Neural progenitor cell (in vitro differentiated cells): ENCODE measurements at regions not wholly inside any gene's neighbourhood (a gene's known extent, or its start where the extent isn't known, plus 50 kb on each side); places are given as distances from the start of the nearest gene placed in this dataset.

Source experiments
- DNase-seq: peaks from one replicate; pipeline ENCODE4 v3.0.0-alpha.2; 2016; ENCODE audit warnings: low spot score
- H2AFZ ChIP-seq: fragments of 200-600 bp; sonication (generic); replicated peaks from 2 replicates; pipeline ENCODE4 v1.6.1; 2016; ENCODE audit warnings: antibody characterized with exemption
- H3F3A ChIP-seq: fragments of 200-600 bp; sonication (generic); 2 replicates; pipeline ENCODE4 v1.6.1; 2016; ENCODE audit warnings: antibody characterized with exemption, low read depth
- H3K27ac ChIP-seq: fragments of 200-600 bp; sonication (generic); 2 replicates; pipeline ENCODE4 v1.5.1; 2016; ENCODE audit warnings: mild to moderate bottlenecking
- H3K27me3 ChIP-seq: fragments of 200-600 bp; sonication (generic); 2 replicates; pipeline ENCODE4 v1.6.1; 2016; ENCODE audit warnings: mild to moderate bottlenecking, moderate library complexity
- H3K36me3 ChIP-seq: fragments of 200-600 bp; sonication (generic); 2 replicates; pipeline ENCODE4 v1.5.1; 2016
- H3K4me1 ChIP-seq: fragments of 200-600 bp; sonication (generic); 2 replicates; pipeline ENCODE4 v1.6.1; 2016; ENCODE audit warnings: mixed run types
- H3K4me2 ChIP-seq: fragments of 200-600 bp; sonication (generic); 2 replicates; pipeline ENCODE4 v1.6.1; 2016
- H3K4me3 ChIP-seq: fragments of 200-600 bp; sonication (generic); 2 replicates; pipeline ENCODE4 v1.5.1; 2016
- H3K79me2 ChIP-seq: fragments of 200-600 bp; sonication (generic); 2 replicates; pipeline ENCODE4 v1.6.1; 2016; ENCODE audit warnings: low read depth
- H3K9ac ChIP-seq: fragments of 200-600 bp; sonication (generic); 2 replicates; pipeline ENCODE4 v1.6.1; 2016
- H3K9me3 ChIP-seq: fragments of 200-600 bp; sonication (generic); 2 replicates; pipeline ENCODE4 v1.5.1; 2016; ENCODE audit warnings: low read depth
- H4K20me1 ChIP-seq: fragments of 200-600 bp; sonication (generic); 2 replicates; pipeline ENCODE4 v1.6.1; 2016; ENCODE audit warnings: low read depth
- H3K27ac Mint-ChIP-seq: 3 replicates; pipeline ENCODE4 v1.8.0; 2021; ENCODE audit warnings: mixed read lengths
- H3K27me3 Mint-ChIP-seq: 2 replicates; pipeline ENCODE4 v1.8.0; 2022; ENCODE audit warnings: low read depth, mild to moderate bottlenecking, inconsistent platforms, moderate library complexity, mixed read lengths; ENCODE audit not compliant: insufficient read depth
- H3K36me3 Mint-ChIP-seq: 3 replicates; pipeline ENCODE4 v1.8.0; 2021; ENCODE audit warnings: mixed read lengths
- H3K4me1 Mint-ChIP-seq: 3 replicates; pipeline ENCODE4 v1.8.0; 2021; ENCODE audit warnings: mixed read lengths
- H3K4me3 Mint-ChIP-seq: 3 replicates; pipeline ENCODE4 v1.8.0; 2021; ENCODE audit warnings: mild to moderate bottlenecking, moderate library complexity, mixed read lengths
- H3K9me3 Mint-ChIP-seq: 3 replicates; pipeline ENCODE4 v1.8.0; 2020; ENCODE audit warnings: mixed read lengths
- CTCF ChIP-seq: fragments of 200-600 bp; sonication (generic); IDR thresholded peaks from 2 replicates; pipeline ENCODE4 v1.5.1; 2017; ENCODE audit warnings: antibody characterized with exemption, mild to moderate bottlenecking
- EZH2 ChIP-seq: fragments of 200-600 bp; sonication (generic); IDR thresholded peaks from 2 replicates; pipeline ENCODE4 v1.6.1; 2017; ENCODE audit warnings: antibody characterized with exemption, mild to moderate bottlenecking, moderate library complexity
- EZH2phosphoT487 ChIP-seq: fragments of 200-600 bp; sonication (generic); IDR thresholded peaks from 2 replicates; pipeline ENCODE4 v1.6.1; 2017; ENCODE audit warnings: antibody characterized with exemption

GRCh38 chr12:58452546-58452945 is 467.8 kb downstream of the LRIG3 start:
- H3K27me3 Mint-ChIP-seq = no peaks in the 10 kb centered on the region
- no peaks in the 10 kb centered on the region for H3K36me3 Mint-ChIP-seq
- Histone ChIP-seq H3K27ac (no peak overlapping the region), H3K4me1 (peaks cover 8% of the 10 kb centered on the region), H3K9ac (no peak overlapping the region), H3K4me3 (no peak overlapping the region), H3K36me3 (no peaks in the 10 kb centered on the region), H3K9me3 (no peaks in the 10 kb centered on the region), H4K20me1 (no peaks in the 10 kb centered on the region), H2AFZ (no peak overlapping the region), H3F3A (no peaks in the 10 kb centered on the region), H3K4me2 (no peak overlapping the region), H3K79me2 (no peaks in the 10 kb centered on the region), H3K27me3 (no peaks in the 10 kb centered on the region)
- no peaks in the 10 kb centered on the region for H3K4me1 Mint-ChIP-seq
- H3K4me3 Mint-ChIP-seq = no peak overlapping the region
- no peak overlapping the region for H3K27ac Mint-ChIP-seq
- TF ChIP-seq CTCF = no peak
- TF ChIP-seq EZH2 = no peak
- no peak for TF ChIP-seq EZH2phosphoT487
- DNase-seq = no peak
- H3K9me3 Mint-ChIP-seq = no peaks in the 10 kb centered on the region

GRCh38 chr12:58453306-58453705 is 467.0 kb downstream of the LRIG3 start:
- Histone ChIP-seq H2AFZ (no peak overlapping the region), H3K4me3 (no peak overlapping the region), H3K9ac (no peak overlapping the region), H3K27me3 (no peaks in the 10 kb centered on the region), H3K27ac (no peak overlapping the region), H3K4me2 (no peak overlapping the region), H4K20me1 (no peaks in the 10 kb centered on the region), H3K36me3 (no peaks in the 10 kb centered on the region), H3K9me3 (no peaks in the 10 kb centered on the region), H3F3A (no peaks in the 10 kb centered on the region), H3K79me2 (no peaks in the 10 kb centered on the region), H3K4me1 (peaks cover 8% of the 10 kb centered on the region)
- Mint-ChIP-seq H3K27me3 (no peaks in the 10 kb centered on the region), H3K4me3 (no peak overlapping the region), H3K27ac (no peak overlapping the region), H3K9me3 (no peaks in the 10 kb centered on the region), H3K4me1 (no peaks in the 10 kb centered on the region), H3K36me3 (no peaks in the 10 kb centered on the region)
- no peak for DNase-seq
- TF ChIP-seq EZH2 (no peak), EZH2phosphoT487 (no peak), CTCF (no peak)

GRCh38 chr12:58455136-58455535 is 465.2 kb downstream of the LRIG3 start:
- Histone ChIP-seq H3K4me1 (no peaks in the 10 kb centered on the region), H3K36me3 (no peaks in the 10 kb centered on the region), H3K27me3 (no peaks in the 10 kb centered on the region), H3K79me2 (no peaks in the 10 kb centered on the region), H3K4me3 (no peak overlapping the region), H2AFZ (no peak overlapping the region), H3K27ac (no peak overlapping the region), H4K20me1 (no peaks in the 10 kb centered on the region), H3K9me3 (no peaks in the 10 kb centered on the region), H3K4me2 (no peak overlapping the region), H3F3A (no peaks in the 10 kb centered on the region), H3K9ac (no peak overlapping the region)
- H3K27ac Mint-ChIP-seq = no peak overlapping the region
- H3K27me3 Mint-ChIP-seq = no peaks in the 10 kb centered on the region
- no peak overlapping the region for H3K4me3 Mint-ChIP-seq
- TF ChIP-seq CTCF (no peak), EZH2 (no peak), EZH2phosphoT487 (no peak)
- no peaks in the 10 kb centered on the region for H3K36me3 Mint-ChIP-seq
- no peaks in the 10 kb centered on the region for H3K9me3 Mint-ChIP-seq
- no peaks in the 10 kb centered on the region for H3K4me1 Mint-ChIP-seq
- no peak for DNase-seq

- Histone ChIP-seq H3K4me1 (no peaks in the 10 kb centered on the region), H3F3A (no peaks in the 10 kb centered on the region), H3K9ac (no peak overlapping the region), H3K36me3 (no peaks in the 10 kb centered on the region), H2AFZ (no peak overlapping the region), H3K27me3 (no peaks in the 10 kb centered on the region), H3K4me3 (no peak overlapping the region), H4K20me1 (no peaks in the 10 kb centered on the region), H3K27ac (no peak overlapping the region), H3K9me3 (no peaks in the 10 kb centered on the region), H3K79me2 (no peaks in the 10 kb centered on the region), H3K4me2 (no peak overlapping the region)
- Mint-ChIP-seq H3K27ac (no peak overlapping the region), H3K9me3 (no peaks in the 10 kb centered on the region), H3K36me3 (no peaks in the 10 kb centered on the region), H3K4me3 (no peak overlapping the region), H3K4me1 (no peaks in the 10 kb centered on the region), H3K27me3 (no peaks in the 10 kb centered on the region)
- TF ChIP-seq EZH2 (no peak), EZH2phosphoT487 (no peak), CTCF (no peak)
- DNase-seq = no peak
These were observed 462.2 kb downstream of the LRIG3 start for GRCh38 chr12:58458102-58458501.
